ENCODE measurements at regions not wholly inside any gene's neighbourhood (a gene's known extent, or its start where the extent isn't known, plus 50 kb on each side); places are given as distances from the start of the nearest gene placed in this dataset.
A peak's percentile ranks its signal among the peaks of the same experiment; 100 is the strongest.

DNA sequence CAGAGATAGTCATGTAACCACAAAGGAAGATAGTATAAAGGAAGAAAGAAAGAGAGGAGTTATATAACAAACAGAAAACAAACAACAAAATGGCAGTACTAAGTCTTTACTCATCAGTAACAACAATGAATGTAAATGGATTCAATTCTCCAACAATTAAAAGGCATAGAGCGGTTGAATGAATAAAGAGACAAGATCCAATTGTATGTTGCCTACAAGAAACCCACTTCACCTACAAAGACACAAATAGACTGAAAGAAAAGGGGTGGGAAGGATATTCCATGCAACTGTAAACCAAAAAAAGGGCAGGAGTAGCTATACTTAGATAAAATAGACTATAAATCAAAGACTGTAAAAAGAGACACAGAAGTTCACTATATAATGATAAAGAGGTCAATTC, 157.3 kb upstream of the CREB1 start:
- DNase-seq: no peak

DNA sequence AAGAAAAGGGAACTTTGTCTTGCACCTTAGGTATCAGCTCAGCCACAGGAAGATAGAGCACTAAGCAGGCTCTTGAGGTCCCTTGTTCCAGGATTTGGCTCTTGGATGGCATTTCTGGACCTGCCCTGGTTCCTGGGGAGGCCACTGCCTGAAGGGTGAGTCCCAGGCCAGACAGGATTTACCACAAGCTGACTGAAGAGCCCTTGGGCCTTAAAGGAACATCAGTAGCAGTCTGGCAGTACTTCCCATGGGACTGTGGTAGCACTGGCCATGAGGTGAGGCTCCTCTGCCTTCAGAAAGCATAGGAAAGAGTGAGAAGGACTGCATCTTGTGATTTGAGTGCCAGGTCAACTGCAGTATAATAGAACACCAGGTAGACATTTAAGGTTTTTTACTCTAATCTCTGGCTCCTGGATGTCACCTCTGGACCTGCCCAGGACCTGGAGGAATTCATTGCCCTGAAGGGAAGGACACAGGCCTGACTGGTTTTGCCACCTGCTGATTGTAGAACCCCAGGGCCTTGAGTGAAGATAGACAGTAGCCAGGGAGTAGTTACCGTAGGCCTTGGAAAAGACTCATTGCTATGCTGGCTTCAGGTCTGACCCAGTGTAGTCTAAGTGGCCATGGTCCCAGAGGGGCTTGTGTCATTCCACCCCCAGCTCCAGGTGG, 154.4 kb upstream of the CREB1 start:
- DNase-seq: no peak

GRCh38 chr2:207378620-207379019, 151.1 kb upstream of the CREB1 start:
- DNase-seq: peak; percentile 17

GRCh38 chr2:207385076-207385475, 144.7 kb upstream of the CREB1 start:
- DNase-seq: no peak

- no peak for DNase-seq
Measured at GRCh38 chr2:207385903-207386302, 143.9 kb upstream of the CREB1 start.

- DNase-seq: no peak
Measured at GRCh38 chr2:207387001-207387571, 142.7 kb upstream of the CREB1 start.

- DNase-seq: peak; percentile 51
Measured at GRCh38 chr2:207390302-207391095, 139.3 kb upstream of the CREB1 start.

- no peak for DNase-seq
Measured at GRCh38 chr2:207394203-207394781, 135.5 kb upstream of the CREB1 start.

- DNase-seq: no peak
Measured at GRCh38 chr2:207394812-207395534, 134.8 kb upstream of the CREB1 start.

- DNase-seq: no peak
Measured at GRCh38 chr2:207395535-207396251, 134.1 kb upstream of the CREB1 start.

GRCh38 chr2:207397917-207398655, 131.7 kb upstream of the CREB1 start:
- no peak for DNase-seq

GRCh38 chr2:207399301-207399700, 130.5 kb upstream of the CREB1 start:
- DNase-seq: no peak

- no peak for DNase-seq
Measured at GRCh38 chr2:207401338-207401737, 128.4 kb upstream of the CREB1 start.

DNA sequence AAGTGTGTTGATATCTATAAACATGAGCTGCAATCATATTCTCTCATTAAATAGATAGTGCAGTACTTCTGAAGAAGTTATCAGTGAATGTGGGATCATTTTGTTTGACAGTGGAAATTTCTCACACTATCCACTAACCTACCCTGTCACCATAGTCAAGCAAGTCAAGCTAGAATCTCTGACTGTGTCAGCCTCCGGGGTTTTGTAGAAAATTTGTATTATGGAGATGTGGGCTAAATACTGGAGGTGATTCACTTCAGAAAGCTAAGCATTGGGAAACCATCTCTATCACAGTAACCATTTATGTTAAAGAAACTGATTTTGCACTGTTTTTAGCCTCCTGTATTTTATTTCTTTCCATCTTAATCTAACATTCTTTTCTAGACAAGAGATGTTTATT, 126.6 kb upstream of the CREB1 start:
- DNase-seq: no peak

GRCh38 chr2:207403950-207404349, 125.8 kb upstream of the CREB1 start:
- DNase-seq: no peak

DNA sequence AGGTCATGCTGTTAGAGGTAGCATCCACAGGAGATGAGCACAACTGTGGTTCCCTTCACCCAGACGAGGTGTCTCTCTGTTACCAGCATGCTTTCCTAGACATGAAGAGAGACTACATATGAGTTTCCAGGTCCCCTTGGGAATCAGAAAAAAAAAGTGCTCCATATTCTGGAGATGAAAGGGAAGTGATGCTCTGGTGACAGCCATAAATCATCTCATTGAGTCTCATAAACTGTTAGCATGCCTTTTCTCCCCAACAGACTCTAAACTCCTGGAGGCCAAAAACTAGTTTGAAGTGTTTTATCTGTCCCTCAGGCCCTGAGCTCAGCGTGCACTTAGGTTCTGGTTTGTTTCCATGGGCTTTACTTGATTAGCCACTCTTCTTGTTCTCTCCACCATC, 124.6 kb upstream of the CREB1 start:
- DNase-seq: no peak

DNA sequence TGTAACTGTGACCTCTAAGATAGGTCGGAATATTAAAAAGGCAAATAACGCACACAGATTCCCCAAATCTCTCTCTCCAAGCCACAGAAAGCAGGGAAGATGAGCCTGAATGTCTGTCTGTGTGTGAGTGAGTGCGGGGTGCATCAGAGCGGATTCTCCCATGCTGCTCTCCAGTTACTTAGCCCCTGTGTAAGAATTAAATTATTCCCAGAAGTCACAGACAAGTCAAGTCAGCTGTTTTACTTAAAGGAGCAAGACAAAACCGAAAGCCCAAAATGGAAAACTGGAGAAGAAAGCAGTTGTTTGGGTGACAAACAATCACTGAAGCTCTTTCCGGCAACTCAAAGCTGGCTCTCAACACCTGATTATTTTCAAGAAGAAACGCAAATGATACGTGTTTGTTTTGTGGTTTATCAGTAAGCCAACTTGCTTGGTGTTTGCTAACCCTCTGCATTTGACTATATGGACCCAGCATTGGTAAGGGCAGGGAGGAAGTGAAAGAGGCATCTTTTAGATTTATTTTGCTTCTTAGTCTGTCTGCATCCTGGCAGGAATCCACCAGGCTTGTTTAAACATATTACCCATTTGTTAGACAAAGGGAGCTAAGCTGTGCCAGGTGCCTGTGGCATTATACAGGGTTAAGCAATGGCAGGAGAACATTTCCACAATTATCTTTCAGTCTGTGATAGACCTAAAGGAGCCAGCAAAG, 121.5 kb upstream of the CREB1 start:
- peak; percentile 97 for DNase-seq

DNA sequence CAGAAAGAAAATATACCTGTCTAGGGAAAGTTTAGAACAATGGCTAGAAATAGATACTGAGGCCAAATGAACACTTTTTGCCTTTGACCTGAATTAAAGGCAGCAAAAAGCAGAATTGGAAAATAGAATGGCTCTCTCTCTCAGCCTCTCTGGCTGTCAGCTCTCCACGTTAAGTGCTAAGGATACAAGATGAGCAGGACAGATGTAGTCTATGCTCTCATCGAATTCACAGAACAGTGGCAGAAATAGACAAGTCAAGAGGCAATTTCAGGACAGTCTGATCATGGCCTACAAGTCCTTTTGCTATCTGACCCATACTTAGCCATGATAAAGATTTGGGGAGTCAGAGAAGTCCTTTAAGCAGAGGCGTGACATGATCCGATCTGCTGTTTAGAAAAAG, 120.2 kb upstream of the CREB1 start:
- DNase-seq: peak; percentile 45

DNA sequence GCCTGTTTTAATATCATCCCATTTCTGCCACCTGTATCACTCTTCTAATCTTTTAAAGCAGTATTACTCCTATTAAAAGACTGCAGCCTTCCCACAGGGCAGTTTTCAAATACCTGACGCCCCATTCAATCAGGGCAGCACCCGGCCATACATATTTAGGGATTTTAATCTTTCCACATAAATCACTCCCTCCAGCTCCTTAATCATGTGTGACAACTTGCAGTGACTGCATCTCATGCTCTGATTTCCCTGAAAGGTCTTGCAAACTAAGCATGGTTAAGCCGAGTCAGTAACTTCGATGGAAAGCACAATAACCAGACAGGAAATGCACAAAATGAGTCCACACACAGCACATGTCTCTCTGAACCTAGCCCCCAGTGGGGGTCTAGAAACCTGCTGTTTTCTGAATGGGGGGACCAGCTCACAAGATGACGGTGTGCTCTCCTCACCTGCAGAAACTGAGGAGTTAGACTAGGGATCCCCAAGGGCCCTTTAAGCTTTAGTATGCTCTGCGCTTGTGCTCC, 116.9 kb upstream of the CREB1 start:
- DNase-seq: no peak

GRCh38 chr2:207413376-207413907, 116.3 kb upstream of the CREB1 start:
- DNase-seq: no peak

GRCh38 chr2:207416111-207416510, 113.7 kb upstream of the CREB1 start:
- DNase-seq: no peak

Data from DMS53 (cell line).